ENCODE measurements at regions not wholly inside any gene's neighbourhood (a gene's known extent, or its start where the extent isn't known, plus 50 kb on each side); places are given as distances from the start of the nearest gene placed in this dataset.
"Not testable (repeated sequence)": the region's sequence is repeated elsewhere in the genome, so short reads cannot be mapped to it uniquely, and the experiment has no call there.

DNA sequence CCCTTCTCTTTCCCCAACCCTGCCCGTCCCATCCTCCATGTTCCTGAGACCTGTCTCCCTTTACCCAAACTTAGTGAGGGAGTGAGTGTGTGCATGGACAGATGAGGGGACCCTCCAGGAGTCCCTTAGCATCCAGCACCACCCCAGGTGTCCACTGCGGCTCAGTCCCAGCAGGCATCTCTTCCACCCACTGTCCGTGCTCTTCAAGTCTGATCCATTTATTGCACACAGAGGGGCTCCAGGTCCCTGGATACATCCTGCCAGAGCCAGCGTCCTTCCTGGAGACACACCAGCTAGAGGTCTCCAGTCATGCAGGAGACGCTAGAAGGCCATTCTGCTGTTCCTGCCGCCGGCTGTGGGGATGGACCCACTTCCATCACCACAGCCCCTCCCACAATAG is 239.2 kb downstream of the ADGRD1 start:
- DNase-seq (ENCODE audit: low read depth, low spot score), result no peak

DNA sequence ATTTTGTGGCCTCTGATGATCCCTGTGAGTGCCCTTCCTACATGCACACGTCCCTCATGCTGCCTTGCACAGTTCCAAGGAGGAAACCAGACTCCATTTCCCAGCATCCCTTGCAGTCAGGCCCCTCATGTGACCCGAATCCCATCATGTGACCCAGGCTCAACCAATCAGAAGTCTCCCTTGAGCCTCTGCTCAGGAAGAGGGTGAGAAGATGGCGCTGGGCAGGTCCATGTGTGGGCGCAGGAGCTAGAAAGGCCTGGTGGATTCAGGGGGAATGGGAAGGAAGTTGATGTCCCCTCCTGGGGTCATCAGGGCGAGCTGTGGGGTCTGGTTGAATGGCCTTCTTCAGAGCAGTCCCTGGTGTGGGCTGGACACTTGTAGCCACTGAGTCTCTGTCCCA is 240.5 kb downstream of the ADGRD1 start:
- DNase-seq (ENCODE audit: low read depth, low spot score), result no peak

DNA sequence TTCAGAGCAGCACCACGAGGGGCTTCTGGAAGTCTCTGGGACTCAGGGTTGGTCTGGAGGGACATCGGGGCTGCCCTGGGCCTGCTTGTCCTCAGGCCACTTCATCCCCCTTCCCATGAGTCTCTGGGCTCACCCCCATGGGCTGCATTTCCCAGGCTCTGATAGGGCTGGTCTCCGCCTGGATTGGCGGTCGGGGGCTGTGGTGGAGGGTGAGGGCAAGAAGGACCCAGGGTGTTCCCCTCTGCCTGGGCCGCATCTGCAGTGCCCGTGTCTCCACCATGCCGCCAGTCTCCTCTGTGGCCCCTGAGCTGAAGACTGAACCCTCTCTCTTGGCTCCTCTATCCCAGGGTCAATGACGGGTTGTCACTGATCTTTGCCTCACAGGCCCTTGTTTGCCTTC is 242.1 kb downstream of the ADGRD1 start:
- no peak for DNase-seq (ENCODE audit: low read depth, low spot score)

DNA sequence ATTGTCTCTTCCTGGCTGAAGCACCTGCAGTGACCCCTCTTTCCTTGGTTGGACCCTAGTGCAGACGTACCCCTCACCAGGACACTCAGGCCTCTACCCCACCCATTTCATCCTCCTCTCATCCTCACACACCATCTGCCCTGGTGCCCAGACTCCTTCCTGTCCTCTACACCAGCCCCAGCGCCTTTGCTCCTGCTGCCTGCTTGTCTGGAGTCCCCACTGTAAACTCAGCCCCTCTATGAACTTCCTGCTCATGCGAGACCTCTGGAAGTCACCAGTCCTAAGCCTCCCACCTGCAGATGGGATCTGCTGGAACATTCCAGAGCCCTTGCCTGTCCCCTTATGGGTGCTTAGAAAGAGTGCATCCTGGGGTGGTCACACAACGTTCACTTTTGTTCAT is 242.5 kb downstream of the ADGRD1 start:
- no peak for DNase-seq (ENCODE audit: low read depth, low spot score)

DNA sequence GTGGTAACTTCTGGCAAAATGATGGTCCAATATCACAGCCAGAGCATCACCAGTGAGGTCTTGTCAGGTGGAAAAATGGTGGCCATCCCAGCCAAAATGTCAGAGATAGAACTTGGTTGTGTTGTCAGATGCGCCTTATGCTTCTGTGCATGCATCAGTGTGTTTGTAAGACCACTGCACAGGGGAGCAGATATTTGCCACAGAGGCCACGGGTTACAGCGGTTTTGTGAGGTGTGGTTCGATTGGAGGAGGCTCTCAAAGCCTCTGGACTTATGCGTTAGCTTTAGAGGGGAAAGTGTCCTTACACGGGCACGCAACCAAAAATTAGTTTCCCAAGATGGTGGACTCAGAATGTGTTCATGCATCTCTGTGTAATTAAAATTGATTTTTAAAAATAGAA is 243.8 kb downstream of the ADGRD1 start:
- DNase-seq (ENCODE audit: low read depth, low spot score), result no peak

DNA sequence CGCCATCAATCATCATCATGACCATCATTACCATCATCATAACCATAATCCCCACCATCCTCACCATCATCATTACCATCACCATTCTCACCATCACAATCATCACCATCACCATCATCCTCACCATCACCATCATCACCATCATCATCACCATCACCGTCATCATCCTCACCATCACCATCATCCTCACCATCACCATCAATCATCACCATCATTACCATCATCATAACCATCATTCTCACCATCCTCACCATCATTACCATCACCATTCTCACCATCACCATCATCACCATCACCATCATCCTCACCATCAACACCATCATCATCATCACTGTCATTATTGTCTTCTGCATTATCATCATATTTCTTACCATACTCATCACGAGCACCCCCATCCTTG is 245.5 kb downstream of the ADGRD1 start:
- no peak for DNase-seq (ENCODE audit: low read depth, low spot score)

DNA sequence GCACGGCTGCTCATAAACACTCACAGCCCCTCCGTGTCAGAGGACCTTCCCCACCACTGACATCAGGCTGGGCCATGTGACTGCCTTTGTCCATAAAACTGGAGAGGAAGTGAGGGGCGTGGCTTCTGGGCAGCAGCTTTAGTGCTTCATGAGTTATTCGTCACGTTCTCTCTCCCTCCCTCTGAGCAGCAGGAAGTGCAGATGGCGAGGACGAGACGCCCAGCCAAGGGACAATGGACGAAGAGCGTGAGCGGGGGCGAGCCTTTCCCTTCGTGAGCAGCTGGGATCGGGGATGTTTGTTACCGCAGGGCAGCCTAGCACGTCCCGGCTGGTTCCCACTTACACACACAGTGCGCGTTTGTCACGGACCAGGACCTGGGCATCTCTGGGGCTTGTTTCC is 248.2 kb downstream of the ADGRD1 start:
- not testable (repeated sequence) for DNase-seq (ENCODE audit: low read depth, low spot score)

DNA sequence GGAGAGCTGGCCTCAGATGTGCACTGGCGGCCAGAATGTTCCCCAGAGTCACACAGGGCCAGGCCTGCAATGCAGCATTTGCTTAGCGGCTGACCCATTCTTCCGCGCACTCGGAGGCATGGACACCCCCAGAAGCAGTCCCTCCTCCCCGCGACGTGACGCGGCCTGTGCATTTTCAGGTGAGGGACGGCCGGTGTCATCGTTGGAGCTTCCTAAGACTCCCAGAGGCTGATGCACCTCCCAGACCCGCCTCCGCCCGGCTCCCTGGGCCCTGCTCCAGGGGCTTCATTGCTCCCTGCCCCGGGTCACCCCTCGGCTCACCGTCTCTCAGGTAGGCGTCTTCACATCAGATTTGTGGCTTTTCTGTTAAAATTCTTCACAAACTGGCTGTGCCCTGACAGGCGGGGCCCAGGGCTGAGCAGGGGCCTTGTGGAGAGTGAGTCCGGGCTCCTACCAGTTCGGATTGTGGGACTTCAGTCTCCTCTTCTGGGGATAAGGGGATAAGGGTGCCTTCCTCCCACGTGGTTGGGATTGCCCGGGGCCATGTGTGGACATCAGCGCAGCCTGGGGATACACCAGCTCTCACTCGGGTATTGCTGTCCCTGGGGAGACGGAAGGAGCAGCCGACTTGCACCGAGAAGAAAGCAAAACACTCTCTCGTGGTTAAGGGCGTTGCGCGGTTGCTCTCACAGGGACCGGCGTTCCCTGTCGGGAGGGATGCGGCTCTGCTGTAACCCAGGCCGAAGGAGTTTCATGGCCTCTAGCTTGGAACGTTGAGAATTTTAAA is 249.1 kb downstream of the ADGRD1 start:
- no peak for DNase-seq (ENCODE audit: low read depth, low spot score)

DNA sequence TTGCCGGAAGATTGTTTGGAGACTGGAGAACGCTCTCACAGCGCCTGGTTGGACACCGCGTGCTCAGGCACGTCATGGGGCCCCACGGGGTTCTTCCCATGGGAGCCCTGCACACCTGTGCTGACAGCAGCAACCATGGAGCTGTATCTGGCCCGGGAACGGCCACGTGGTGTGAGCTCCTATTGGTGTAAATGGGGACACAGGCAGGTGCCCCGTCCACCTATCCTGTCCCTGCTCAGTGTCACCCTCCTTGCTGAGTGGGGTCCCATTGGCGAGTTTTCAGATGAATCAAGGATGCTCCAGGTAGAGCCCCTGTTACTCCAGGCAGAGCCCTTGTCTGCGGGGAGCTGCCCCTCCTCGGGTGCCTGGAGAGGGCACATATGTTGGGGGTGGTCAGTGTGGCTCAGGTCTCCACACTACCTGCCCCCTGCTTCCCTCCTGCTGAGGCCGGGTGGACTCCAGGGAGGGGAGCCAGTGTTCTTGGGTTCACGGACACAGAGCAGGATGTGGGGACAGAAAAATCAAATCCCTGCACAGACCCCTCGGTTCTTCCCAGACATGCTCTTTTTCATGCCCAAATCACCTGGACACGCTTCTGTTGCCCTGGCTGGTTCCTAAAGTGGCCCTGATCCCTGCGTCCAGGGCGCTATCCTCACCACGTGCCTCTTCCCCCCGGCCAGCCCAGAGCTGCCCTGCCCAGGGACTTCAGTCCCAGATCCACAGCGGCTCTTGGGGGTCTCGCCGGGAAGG is 250.1 kb downstream of the ADGRD1 start:
- no peak for DNase-seq (ENCODE audit: low read depth, low spot score)

DNA sequence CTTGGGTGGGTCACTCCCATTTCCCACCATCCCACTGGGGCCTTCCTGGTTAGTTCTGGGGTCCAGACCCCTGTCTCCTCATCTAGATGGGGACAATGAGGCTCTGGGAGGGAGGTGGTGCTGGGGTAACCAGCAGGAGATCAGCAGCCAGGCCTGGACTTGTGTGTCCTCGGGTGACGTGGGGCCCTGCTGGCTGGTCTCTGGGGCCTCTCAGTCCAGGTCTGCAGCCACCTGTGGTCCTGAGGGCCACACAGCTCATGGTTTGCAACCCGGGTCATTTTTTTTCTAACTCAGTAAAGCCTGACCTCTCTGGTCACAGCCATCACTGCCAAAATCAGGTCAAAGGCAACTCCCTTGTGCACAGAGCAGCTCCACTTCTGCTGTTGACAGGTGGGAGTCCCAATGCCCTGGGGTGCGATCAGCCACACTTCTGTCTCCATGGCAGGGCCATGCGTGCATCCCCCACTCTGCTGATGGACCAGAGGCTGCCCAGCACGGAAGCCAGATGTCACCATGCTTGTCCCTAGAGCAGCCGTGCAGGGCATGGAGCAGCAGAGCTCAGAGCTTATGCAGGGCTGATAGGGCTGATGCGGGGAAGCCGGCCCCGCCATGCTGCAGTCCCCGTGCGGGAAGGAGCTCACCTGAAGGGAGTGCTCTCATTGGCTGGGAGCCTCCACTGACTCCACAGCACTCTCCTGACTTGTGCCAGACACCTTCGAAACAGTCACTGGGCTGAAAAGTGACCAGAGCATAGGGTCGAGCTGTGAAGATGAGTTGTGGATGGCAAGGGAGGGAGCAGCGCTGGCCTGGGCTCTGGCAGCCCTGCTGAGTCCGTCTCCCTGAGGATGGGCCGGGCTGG is 250.9 kb downstream of the ADGRD1 start:
- DNase-seq (ENCODE audit: low read depth, low spot score), result no peak

DNA sequence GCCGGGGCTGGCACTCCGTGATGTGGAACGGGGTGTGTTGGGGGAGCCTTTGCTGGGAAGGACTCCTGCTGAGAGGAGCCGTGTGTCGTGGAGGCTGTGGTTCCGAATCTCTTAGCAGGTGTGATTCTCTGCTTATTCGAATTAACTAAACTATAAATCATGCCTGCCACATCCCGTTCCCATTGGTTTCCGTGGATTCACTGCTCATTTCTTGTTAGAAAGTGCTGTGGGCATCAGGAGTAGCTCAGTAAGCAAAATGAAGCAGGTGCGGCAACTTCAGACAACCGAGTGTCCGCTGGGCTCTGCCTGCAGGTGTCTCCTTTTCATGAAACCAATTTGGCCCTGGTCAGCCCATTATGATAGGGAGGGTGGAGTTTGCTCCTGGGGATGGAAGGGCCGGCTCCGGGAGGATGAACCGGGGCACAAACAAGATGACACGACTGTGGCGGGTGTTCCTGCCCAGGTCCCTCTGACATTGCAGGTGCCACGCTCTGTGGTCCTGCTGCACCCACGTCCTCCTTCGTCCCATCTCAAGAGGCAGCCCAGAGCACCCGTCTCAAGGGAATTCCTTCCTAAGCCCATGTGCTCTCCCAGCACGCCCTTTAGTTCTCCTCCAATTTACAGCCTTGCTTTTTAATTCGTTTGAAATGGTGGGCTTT is 251.7 kb downstream of the ADGRD1 start:
- DNase-seq (ENCODE audit: low read depth, low spot score), result not testable (repeated sequence)

DNA sequence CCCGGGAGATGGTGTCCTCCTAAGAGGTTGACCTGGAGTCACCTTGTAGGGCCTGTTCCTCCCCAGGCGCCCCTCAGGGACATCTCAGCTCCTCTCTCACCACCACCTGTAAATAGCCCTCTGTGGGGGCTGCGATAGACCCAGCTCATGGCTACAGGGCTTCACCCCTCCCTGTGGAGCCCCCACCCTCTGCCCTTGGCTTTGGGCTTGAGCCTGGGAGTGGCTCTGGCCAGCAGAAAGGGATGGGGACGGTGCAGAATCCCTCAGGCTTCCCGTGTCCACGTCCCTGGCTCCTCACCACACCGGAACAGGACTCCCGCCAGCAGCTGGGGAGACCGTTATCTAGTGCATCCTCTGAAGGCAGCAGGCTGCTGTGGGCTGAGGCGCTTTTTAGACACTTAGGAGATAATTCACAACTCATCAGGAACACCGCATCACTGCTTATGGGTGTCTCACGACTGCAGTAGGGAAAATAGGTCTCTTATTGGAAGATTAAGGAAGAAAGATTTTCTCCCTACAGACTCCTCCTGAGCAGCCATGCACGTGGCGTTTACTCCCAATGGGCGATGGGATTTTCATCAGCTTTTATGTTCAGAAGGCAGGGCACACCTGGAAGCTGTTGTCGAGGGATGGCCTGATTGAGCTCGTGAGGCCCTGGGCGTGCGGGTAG is 253.1 kb downstream of the ADGRD1 start:
- DNase-seq (ENCODE audit: low read depth, low spot score), result not testable (repeated sequence)

DNA sequence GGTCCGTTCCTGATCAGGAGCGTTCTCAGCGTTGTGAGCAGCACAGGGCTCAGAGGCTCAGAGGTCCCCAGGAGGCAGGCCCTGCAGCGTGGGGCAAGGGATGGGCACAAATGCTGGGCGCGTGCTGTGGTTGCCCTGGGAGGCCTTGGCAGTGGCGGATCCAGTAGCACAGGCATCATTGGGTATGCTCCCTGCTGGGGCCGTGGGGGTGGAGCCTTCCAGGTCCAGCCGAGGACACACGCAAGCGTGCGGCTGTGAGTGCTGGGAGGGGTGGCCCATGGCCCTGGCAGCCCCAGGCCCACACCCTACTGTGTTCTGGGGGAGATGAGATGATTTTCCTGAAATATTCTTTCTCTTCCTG is 253.6 kb downstream of the ADGRD1 start:
- not testable (repeated sequence) for DNase-seq (ENCODE audit: low read depth, low spot score)

DNA sequence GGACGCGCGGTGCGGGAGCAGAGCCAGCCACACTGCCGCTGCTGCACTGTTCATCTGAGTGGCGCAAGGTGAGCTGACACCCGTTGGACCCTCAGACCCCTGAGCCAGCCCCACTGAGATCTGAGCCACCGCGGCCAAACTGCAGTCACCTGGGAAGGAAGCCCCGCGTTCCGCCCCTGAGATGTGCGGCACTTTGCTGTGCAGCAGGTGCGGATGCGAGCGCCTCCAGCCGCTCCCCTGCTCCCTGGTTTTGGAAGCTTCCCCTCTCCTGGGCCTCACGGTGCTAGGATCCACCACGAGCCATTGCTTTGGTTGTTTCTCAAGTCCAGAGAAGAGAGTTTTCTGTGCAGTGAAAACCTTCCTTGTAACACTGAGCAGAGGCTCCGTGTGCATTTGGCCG is 254.1 kb downstream of the ADGRD1 start:
- DNase-seq (ENCODE audit: low read depth, low spot score), result not testable (repeated sequence)

DNA sequence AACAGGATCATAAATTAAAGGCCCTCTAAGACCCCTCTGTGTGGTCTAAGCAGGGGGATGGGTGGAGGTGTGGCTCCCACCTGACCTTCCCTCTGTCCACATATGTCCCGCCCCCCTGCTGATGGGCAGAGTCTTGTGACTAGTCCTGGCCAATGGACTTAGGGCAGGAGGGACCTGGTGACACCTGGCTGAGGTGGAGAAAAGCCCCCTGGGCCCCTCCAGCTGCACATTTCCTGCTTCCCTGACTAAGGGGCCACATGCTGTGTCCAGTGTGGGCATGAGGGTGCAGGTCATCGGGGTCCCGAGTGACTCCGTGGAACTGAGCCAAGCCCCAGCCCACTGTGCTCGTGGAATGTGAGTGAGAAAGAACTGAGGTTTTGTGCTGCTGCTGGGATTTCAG is 254.7 kb downstream of the ADGRD1 start:
- DNase-seq (ENCODE audit: low read depth, low spot score), result no peak

DNA sequence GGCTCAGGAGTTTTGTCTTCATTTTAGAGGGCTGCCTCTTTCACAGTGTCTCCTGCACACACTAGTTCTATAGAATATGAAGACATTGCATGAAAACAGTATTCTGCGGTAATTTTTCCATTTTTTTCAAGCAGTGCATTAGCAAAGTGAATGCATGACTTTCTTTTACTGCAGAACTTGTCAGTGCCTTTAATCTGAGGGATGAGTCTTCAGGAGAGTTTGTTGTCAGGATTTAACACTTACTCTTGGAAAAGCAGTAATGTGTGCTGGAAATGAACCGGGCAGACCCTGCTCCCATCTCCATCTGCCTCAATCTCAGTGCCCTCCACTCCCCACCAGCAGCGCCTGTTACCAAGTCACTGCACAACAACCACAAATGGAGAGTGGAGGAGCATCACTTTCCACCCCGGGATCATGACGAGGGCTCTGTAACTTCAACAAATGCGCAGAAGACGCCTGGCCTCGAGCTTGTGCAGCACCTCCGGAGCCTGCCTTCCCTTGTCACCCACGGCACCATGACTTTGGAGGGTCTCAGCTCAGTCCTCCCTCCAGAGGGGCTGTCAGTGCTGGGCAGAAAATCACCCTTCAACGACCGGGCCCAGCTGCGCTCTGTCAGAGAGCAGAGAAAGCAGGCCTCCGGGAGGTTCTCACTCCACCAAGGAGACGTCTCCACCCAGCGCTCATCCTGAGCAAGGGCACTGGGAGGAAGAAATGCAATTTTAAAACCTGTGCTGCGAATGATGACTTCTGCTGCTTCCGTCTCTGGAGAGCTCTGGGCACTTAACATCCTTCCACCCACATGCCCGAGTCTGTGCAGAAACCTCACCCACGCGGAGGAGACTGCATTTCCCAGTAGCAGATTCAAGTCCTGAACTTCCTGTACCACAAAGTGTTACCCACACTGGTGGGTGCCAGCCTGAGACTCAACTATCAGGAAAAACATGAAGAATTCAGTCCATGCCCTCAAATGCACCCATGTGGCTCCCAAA is 255.7 kb downstream of the ADGRD1 start:
- DNase-seq (ENCODE audit: low read depth, low spot score), result no peak

DNA sequence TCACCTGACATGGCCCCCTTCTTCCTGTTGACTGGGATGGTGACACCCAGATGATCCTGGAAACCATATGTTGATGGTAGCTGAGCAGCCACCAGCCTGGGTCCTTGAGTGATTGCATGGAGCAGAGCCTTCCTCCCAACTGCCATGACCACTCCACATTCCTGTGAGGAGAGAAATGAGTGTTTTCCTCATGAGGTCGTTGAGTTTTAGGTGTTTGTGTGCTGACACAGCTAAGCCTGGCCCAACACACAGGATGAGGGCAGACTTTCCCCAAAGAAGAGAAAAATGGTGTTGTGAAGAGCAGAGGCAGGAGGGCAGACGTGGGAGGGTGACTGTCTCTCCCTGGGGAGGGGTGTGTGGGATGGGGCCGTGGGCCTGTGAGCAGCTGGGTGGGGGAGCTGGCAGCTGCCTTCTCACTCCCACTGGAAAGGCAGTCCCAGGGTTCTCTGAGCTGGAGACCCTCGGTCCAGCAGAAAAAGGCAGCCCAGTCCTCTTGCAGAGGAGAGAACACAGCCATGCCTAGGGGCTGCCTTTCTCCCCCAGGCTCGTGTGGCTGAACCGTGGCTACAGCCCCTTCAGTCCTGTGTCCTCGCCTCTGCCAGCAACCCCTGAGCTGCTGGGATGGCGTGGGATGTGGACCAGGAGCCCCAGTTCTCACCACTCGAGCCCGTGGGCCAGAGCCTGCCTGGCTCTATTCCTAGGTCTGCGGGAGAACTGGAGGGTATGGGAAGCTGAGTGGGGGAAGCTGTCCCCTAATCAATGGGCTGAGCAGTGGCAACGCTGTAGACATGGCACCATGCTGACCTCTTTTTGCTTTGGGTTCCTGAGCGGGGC is 257.0 kb downstream of the ADGRD1 start:
- no peak for DNase-seq (ENCODE audit: low read depth, low spot score)

DNA sequence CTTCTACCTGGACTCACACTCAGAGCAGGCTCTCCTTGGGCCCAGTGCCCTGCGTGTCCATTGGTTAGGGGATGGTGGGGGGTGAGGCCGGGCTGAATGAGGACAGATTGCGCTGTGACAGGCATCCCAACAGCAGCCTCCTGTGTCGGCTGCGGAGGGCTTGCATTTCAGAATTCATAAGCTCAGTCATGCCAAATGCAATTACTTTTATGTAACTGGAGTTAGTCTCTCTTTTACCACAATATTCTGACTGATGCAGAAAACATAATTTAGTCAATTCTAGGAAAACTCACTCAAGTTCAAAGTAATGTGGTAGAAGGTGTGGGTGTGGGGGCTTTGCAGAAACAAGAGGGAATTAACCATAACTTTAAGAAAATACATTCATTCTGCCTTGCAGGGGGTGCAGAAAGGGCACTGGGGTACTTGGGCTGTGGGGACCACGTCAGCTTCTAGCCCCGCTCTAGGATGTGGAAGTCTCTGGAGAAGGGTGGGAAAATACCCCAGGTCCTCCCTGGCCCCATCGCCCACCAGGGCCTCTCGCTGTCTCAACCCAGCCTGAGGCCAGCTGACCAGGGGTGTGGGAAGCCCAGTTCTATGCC is 257.7 kb downstream of the ADGRD1 start:
- DNase-seq (ENCODE audit: low read depth, low spot score), result no peak
